Inflammatory macrophage (primary cell): ENCODE measurements at regions not wholly inside any gene's neighbourhood (a gene's known extent, or its start where the extent isn't known, plus 50 kb on each side); places are given as distances from the start of the nearest gene placed in this dataset.

Experiments used
- DNase-seq, 2 donors: peaks; one replicate each; pipeline ENCODE4 v3.0.0-alpha.2; 2020 to 2022

DNA sequence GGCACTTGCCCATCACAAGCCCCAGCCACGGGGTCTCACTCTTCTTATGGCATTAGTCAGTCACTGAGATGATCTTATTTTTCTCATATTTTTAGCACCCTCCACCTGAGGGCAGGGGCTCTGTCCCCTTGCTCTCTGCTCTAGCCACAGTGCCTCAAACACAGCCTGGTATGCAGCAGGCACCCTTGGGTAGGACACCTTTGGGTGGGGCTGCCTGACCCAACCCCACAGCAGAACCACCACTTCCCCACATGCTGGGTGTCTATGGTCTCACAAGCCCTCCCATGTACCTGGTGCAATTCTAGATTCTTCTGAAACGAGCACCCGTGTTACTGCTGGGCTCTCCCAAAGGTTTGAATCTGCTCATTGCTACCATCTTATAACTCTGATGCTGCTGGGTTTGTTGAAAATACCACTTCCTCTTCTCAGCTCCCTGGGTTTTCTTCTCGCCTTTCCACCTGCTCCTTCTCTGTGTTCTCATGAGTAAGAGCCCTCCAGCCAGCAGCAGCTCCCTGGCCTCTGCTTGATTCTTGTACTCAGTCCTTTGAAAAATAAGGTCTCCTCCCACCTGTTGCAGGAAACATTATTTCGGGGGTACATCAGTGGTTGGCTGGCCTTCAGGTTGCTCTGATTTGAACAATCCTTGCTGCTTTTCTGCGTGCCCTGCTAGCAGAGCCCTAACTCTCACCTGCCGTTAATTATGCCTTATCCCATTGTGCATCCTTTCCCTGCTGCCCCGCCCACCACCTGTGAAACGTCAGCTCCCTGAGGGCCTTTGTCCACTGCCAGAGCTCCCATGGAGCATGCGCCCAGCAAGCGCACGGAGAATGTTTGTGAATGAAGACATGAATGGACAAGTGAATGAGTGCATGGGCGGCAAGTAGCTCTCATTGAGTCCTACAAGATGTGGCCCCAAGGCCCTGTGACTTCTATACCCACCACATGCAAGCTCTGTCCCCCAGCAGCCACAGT lies 1181.6 kb downstream of the TBC1D22A start:
- DNase-seq = no peak

DNA sequence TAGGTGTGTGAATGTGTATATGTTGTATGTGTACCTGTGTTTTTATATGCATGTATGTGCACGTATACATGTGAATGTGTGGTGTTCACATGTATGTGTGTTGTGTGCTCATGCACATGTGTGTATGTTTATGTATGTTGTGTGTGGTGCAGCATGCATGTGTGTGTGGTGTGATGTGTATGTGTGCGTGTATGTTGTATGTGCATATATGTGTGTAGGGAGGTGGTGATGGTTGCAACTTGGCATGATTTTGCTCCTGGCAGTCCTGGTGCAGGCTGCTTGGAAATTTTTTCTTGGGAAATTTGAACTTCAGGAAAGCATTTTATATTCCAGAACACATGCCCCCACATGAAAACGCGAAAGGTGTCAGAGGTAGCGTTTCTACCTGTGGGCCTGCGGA lies 1177.8 kb downstream of the TBC1D22A start:
- no peak for DNase-seq

DNA sequence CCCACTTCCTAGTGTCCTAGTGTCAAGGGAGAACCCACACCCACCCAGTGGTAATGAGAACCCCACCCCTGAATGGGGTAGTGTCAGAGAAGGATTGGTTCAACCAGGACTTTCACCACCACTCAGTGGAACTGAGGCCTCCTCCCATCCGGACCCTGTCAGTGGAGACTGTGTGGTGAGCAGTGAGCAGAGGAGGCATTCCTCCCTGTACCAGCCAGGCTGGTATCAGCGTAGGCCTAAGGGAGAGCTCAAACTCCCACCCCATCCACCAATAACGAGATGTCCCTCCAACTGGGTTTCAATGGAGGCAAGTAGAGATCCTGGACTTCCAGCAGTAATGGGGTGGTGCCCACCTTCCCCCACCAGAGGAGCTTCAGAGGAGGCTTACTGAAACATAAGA lies 1171.4 kb downstream of the TBC1D22A start:
- DNase-seq = no peak

DNA sequence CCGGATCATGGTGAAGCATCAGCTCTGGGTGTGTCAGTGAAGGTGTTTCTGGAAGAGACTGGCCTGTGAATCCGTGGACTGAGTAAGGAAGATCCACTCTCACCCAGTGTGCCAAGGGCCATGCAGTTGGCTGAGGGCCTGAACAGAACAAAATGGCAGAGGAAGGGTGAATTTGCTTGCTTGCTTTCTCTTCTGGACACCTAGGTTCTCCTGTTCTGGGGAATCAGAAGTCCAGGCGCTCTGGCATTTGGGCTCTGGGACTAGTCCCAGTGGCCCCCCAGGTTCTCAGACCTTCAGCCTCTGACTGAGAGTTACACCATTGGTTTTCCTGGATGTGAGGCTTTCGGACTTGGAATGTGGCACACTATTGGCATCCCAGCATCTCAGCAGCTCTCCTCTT lies 1170.8 kb downstream of the TBC1D22A start:
- no peak for DNase-seq

DNA sequence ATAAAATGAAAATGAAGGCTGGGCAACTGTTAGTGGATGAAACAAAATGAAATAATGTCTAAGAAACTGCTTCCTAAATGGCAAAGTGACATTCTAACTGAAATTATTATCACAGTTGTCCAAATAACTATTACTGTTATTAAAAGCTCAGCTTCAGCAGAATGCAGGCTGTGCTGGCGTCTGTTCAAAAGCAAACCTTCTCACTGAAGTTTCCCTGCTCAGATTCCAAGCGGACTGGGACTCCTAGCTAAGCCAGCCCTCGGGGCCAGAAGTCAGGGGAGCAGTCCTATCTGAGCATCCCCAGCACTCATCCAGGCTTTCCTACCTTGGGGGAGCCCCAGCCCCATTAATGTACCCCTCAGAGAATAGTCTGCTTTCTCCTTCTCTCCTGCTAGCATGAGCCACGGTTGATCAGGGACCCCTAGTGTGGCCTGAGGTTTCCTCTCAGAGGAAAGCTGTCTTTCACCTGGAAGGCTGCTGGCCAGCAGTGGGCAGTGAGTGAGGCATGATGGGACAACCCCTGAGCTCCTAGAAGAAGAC lies 1167.3 kb downstream of the TBC1D22A start:
- DNase-seq = no peak

DNA sequence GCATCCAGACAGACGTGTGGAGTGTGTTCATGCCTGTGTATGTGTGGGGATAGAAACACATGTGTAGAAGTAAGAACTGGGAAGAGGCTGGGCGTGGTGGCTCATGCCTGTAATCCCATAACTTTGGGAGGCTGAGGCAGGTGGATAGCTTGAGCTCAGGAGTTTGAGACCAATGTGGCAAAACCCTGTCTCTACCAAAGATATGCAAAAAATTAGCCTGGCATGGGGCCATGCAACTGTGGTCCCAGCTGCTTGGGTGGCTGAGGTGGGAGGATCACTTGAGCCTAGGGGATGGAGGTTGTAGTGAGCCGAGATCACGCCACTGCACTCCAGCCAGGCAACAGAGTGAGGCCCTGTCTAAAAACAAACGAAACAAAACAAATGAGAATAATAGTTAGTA lies 1166.6 kb downstream of the TBC1D22A start:
- no peak for DNase-seq

DNA sequence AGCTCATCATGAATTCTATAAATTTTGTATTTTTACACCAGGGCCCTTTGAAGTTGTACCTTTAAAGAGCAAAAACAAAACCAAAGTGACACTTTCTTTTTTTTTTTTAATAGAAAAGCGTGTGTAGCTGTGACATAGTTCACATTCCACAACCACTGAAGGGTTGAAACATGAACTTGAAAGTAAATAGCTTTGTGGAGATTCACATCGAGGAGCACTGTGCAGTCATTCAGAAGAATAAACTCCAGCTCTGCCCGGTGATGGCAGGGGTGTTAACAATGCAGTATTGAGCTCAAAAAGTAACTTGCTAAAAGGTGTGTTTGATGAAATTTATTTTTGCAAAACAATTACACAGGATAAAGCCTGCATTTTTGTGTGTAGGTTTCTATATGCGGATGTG lies 1166.2 kb downstream of the TBC1D22A start:
- DNase-seq = no peak

DNA sequence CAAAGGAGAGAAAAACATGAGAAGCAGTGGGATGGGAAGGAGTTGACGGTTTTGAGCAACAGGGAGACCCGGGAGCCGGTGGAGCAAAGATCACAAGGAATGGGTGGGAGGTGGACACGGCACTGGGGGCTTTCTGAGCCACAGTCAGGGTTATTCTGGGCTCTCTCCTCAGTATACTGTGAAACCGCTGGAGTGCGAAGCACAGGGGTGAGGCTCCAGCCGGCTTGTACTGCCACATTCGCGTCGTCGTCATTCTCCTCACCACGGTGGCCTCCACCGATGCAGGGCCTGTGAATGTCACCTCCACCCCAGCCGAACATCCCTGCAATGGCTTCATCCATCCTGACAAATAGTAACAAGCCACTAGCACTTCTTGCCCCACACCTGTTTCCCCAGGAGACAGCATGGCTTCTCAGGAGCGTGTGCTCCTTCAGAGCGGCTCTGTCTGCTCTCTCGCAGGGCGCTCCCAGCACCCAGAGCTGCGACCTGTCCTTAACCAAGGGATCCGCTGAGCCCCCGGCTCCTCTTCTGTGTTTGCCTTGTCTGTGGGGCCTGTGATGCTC lies 1165.3 kb downstream of the TBC1D22A start:
- no peak for DNase-seq

DNA sequence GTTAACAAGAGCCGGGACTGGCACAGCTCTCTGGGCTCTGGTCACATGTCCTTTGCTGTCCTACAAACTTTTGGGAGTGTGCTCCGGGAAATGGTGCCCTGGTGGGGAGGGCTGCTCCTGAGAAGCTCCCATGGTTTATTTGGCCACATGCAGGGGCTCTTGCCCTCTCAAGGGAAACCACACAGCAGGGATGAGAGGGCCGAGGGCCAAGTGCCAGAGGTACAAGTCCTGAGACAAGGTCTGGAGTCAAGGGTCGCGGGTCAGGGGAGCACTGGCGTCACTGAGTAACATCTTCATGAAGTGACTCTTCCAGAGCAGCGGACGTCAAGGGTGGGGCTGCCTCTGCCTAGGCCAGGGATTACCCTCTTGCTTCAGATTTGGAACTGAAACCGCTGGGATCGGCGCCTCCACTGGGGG lies 1160.6 kb downstream of the TBC1D22A start:
- DNase-seq = no peak

DNA sequence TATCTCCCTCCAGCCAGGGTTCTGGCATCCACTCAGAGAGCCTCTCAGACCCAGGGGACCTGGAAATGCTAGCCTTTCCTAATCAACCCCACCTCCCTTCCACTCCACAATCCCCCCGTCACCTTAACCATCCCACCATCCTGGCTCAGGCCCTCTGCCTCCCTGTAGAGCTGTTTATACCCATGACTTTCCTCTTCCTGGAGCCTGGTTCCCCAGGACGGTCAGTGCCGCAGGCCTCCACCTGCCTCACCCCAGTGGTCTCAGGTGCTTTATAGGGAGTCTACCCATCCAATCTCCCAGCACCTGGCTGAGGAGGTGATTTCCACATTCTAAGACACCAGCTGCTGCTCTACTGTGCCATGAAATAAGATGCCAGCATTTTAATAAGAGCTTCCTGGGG lies 1159.5 kb downstream of the TBC1D22A start:
- no peak for DNase-seq

DNA sequence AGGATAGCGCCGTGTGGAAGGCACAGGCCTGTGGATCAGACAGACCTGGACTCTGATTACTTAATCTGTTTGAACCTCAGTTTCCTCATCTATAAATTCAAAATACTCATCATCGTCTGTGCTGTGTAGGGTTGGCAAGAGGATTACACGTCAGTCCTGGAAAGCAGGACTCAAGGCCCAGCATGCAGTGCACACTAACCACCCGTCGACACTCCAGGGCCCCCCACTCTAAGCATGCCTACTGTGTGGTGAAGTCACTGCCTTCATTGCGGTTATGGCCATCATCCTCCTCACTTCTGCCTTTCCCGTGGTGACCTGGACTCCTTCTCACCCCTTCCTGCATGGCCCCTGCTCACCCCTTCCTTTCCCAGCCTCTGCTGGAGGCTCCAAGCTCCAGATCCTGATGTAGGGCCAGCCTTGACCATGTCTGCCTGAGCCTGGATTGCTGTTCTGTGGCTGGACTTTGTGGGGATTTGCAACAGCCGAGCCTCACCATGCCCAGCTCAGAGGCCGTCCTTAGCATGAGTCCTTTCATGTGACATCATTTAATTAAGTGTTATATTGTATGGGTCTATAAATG lies 1158.0 kb downstream of the TBC1D22A start:
- no peak for DNase-seq

DNA sequence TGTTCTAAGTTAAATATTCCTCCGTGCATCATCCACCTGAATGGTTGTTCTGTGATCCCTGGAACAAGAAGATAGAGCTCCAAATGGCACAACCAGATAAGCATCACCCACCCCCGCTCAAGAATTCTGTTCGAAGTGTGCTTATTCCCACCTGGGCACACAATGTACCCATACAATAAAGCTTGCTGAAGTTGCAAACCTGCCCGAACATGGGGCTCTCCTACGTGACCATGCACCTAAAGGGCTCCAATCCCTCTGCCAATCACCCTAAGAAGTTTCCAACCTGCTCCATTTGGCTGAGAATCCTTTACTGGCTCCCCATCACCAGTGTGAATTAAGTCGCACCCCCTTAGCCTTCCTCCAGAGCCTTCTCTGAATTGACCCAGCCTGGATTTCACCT lies 1157.4 kb downstream of the TBC1D22A start:
- no peak for DNase-seq

DNA sequence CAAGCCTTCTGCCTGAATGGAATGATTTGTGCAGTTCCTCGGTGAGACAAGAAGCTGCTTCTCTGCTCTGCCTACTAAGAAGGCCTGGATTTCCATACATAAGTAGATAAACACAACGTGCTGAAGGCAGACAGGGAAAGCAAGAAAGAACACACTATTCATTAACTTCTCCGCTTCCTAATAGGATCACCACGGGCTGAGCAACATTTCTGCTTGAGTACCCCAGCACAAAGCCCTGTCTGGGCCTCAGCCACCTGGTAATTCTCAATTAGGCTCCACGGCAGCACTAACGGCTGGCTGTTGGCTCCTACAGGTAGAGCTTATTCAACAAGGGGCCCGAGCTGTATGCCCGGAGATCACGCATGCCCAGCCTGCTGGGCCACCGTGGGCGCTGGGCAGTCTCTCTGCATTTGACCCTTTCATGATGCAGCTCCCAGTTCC lies 1156.6 kb downstream of the TBC1D22A start:
- DNase-seq = no peak

DNA sequence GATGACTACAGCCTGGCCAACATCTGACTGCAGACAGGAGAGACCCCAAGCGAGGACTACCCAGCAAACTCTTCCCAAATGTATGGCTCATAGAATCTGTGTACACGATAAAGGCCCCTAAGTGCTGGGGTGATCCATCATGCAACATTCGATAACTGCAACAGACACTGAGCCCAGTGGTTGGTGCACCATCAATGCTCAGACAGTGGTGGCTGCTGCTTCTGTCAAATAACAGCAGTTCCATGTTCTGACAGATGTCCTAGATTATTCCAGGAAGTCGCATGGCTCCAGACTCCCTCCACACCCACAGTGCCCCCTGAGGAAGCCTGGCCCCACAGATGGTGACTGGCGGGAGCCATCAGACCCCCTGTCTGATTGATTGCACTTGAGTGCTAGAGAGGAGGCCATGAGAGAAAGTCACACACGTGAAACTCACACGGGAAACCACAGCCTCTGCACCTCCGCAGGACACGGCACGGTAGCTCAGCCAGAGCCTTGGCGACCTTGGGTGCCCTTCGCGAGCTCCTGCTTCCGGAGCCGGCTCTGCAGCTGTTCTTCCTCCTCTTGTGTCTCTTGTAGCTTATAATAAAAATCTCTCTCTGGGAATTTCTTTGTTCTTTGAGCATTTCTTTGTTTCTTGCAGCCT lies 1155.9 kb downstream of the TBC1D22A start:
- DNase-seq = no peak

DNA sequence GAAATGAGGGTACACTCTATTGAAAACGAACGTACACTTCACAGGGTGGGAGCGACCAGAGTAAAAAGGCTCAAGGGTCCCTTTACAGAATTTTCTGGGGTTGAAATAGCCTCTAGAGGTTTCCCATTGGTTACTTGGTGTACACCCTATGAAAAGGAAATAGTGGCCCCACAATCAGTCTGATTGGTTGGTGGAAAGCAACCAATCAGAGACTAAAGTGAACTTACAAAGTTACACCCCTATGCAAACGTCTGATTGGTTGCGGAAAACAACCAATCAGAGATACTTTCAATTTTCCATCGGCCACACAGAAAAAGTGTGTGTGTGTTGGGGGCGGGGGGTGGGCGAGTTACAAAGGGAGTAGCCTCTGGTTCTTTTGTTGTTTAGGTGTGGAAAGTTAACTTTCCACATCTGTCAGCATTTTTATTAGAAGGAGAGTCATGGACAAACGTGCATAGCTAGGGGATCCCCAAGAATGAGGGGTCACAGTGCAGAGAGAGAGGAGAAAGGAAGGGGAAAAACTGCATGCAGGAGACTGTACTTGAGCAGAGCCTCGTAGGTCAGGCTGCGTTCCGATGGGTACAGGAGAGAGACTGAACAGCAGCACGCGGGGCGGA lies 1152.1 kb downstream of the TBC1D22A start:
- no peak for DNase-seq

DNA sequence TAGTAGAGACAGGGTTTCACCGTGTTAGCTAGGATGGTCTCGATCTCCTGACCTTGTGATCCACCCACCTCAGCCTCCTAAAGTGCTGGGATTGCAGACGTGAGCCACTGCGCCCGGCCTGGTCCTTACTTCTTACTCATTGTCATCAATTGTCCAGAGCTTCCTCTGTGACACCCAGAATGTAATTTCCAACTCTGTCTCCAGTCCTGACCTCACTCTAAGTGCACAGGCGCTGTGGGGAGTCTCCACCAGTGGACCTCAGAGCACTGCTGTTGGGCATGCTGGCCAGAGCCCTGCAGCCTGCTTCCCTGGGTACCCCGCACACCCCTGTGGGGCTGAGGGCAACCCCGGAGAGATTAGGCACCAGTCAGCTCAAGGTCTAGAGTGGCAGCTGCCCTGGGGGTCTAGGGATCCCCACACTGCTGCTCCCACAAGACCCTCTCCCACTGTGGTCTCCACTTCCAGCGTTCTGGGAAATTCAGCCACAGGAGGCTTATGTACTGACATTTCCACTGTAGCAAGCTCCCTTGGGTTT lies 1140.3 kb downstream of the TBC1D22A start:
- DNase-seq = no peak

DNA sequence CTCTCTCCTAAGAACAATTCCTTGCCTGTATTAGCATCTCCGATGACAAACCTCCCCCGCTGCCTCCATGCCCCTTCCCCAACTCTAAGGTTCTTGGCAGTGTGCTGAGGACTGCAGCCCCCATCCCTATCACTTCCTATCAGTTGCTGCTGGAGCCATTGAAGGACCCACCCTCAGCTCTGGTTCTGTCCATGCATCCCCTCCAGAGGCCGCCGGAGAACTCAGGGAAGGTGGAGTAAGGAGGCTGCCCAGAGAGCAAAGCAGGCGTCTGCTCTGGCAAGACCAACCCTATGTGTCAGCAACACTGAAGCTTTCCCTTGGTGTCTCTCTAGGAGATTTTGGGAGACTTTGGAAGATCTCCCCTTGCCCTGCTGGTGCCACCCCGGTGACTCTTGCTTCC lies 1139.5 kb downstream of the TBC1D22A start:
- DNase-seq = no peak

DNA sequence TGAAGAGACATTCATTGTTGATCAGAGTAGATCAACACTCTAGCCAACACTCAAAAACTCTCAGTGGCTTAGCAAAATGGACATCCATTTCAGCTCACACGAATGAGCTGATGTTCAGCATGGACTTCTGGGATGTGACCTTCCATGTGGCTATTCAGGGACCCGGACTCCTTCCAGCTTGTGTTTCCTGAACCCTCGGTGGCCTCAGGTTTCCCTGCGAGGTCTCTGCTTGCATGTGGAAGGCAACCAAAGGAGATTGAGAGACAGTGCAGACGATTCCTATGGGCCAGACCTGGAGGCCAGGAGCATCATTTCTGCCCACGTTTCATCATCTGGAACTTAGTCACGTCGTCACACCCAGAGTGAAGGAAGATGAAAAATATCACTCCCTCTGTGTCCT lies 1137.4 kb downstream of the TBC1D22A start:
- DNase-seq = no peak

DNA sequence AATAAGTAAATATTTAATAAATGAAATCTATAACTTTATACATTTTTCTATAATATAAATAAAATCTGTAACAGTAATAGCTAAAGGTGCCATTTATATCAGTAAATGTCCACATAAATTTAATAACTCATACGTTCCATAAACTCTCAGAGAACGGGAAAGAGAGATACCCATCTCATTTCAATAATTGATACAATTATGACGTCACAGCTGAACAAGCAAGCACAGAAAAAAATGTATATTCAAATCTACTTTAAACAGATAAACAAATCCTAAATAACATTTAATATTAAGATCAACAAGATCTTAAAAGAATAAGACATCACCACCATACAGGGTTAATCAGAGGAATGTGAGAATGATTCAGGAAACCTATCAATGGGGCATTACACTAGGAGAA lies 1136.5 kb downstream of the TBC1D22A start:
- DNase-seq = no peak

DNA sequence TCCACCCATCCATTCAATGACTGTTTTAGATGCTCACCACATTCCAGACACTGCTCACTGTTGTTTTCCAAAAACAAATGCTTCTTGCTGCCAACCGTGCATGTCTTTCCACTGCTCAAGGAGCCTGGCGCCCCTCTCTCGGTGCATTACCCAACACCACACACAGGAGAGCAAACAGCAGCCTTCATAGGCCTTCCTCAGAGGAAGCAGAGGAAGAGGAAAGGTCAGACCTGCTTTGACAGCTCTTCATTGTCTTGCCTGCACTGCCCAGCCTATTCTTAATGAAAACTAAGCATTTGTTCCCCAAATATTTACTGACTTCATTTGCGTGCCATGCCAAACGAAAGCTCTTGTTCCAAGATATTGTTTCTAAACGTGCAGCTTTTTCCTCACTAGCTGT lies 1129.2 kb downstream of the TBC1D22A start:
- no peak for DNase-seq

DNA sequence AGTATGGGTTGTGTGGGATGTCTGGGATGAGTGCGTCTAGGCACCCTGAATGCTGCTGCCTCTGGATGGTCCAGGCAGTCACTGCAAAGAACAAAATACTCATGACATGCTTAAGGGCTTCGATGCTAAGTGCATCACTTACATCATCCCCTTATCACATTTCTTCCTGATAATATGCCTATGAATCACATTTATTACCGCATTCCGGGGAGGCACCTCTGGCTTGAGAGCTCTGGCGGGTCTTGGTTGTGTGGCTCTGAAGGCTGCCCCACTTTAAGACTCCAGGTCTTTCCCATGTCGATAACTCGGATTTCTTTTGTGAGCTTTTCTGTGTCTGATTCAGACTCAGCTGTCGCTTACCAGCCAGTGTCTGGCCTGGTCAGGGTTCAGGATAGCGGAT lies 1126.4 kb downstream of the TBC1D22A start:
- DNase-seq = no peak

DNA sequence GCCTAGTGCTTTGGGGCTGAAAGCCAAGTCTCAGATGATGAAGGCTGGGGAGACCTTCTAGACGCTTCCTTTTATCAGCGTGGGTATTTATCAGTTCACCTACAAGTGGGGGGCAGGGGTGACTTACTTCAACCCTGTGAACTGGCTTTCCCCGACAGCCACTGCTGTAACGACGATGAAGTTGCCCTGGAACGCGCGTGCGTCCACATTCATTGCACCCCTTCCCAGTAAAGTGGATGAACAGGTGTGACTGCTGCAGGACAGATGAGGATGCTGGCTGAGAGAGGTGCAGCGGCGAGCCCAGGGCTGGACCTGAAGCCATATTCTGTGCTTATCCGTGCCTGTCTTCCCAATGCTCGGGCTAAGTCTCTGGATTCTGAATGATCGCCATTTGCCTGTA lies 1122.3 kb downstream of the TBC1D22A start:
- DNase-seq = no peak
